ENCODE measurements at regions not wholly inside any gene's neighbourhood (a gene's known extent, or its start where the extent isn't known, plus 50 kb on each side); places are given as distances from the start of the nearest gene placed in this dataset.
"Not testable (repeated sequence)": the region's sequence is repeated elsewhere in the genome, so short reads cannot be mapped to it uniquely, and the experiment has no call there.

- H3K27me3 ChIP-seq (replicated peaks; ENCODE audit: insufficient read depth, low read length) = no peaks in the 10 kb centered on the region
- H3K36me3 ChIP-seq (replicated peaks; ENCODE audit: insufficient read depth, low read length) = no peaks in the 10 kb centered on the region
- peaks cover 9% of the 10 kb centered on the region for H3F3A ChIP-seq (ENCODE audit: insufficient read depth, low read length)
- H3K4me2 ChIP-seq (ENCODE audit: low read depth, low read length) = no peak overlapping the region
- H3K9me3 ChIP-seq (replicated peaks; ENCODE audit: insufficient read depth, low read length) = no peaks in the 10 kb centered on the region
- H3K27ac ChIP-seq (ENCODE audit: low read length) = no peak overlapping the region
- no peak for DNase-seq
- no peaks in the 10 kb centered on the region for H4K20me1 ChIP-seq (ENCODE audit: insufficient read depth, low read length)
- TF ChIP-seq EZH2 (optimal IDR thresholded peaks at IDR 0.05; ENCODE audit: low read depth, low read length) = no peak
- no peak for TF ChIP-seq EZH2phosphoT487 (IDR thresholded peaks at IDR 0.05; ENCODE audit: low read length)
- no peak for TF ChIP-seq CTCF (IDR thresholded peaks at IDR 0.05; ENCODE audit: low read length)
- H3K9ac ChIP-seq (ENCODE audit: low read length) = no peak overlapping the region
- no peaks in the 10 kb centered on the region for H3K79me2 ChIP-seq (ENCODE audit: low read length)
- peaks cover 20% of the 10 kb centered on the region; the same call in 1 of the 2 replicates for H3K4me1 ChIP-seq (ENCODE audit: low read length)
- H3K4me3 ChIP-seq (ENCODE audit: low read length) = no peak overlapping the region
- no peak overlapping the region for H2AFZ ChIP-seq (ENCODE audit: low read length)
- H3K9me2 ChIP-seq (replicated peaks; ENCODE audit: insufficient read depth, low read length) = no peaks in the 10 kb centered on the region
Measured at GRCh38 chr6:126722411-126722810, 382.5 kb downstream of the CENPW start.

DNA sequence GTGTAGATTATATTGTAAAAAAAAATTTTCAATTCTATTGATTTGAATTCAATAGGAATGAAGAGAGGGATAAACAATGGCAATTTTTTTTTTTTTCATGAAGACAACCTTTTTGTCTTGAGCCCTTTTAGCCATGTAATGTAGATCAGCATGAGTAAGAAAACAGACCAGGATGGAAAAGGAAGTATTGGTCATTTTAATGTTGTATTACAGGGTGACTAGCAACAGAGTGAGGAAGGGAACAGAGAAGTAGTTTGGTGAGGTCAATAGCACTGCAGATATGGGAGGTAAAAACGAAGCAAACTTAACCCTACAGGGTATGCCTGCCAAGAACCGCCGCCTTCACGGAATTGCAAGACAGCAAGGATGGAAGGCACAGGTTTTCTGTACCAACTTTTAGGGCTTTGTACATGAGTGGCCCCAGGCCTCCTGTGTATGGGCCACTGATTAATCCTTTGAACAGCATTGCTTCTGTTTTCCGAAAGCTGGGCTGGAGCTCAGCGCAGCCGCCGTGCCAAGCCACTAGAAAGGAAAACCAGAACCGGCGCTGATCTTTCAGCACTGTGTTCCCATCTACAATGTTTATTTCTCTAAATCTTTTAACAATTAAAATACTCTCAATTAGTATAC, 383.7 kb downstream of the CENPW start:
- no peak overlapping the region for H3K9ac ChIP-seq (ENCODE audit: low read length)
- H3K36me3 ChIP-seq (replicated peaks; ENCODE audit: insufficient read depth, low read length) = no peaks in the 10 kb centered on the region
- H3K27me3 ChIP-seq (replicated peaks; ENCODE audit: insufficient read depth, low read length) = no peaks in the 10 kb centered on the region
- peaks cover 4% of the 10 kb centered on the region; the same call in 1 of the 2 replicates for H3F3A ChIP-seq (ENCODE audit: insufficient read depth, low read length)
- no peak for TF ChIP-seq CTCF (IDR thresholded peaks at IDR 0.05; ENCODE audit: low read length)
- H3K9me3 ChIP-seq (replicated peaks; ENCODE audit: insufficient read depth, low read length) = no peaks in the 10 kb centered on the region
- H2AFZ ChIP-seq (ENCODE audit: low read length) = no peak overlapping the region
- no peak overlapping the region for H3K27ac ChIP-seq (ENCODE audit: low read length)
- DNase-seq = no peak
- no peaks in the 10 kb centered on the region for H4K20me1 ChIP-seq (ENCODE audit: insufficient read depth, low read length)
- H3K9me2 ChIP-seq (replicated peaks; ENCODE audit: insufficient read depth, low read length) = no peaks in the 10 kb centered on the region
- H3K79me2 ChIP-seq (ENCODE audit: low read length) = no peaks in the 10 kb centered on the region
- no peak overlapping the region for H3K4me2 ChIP-seq (ENCODE audit: low read depth, low read length)
- peaks cover 11% of the 10 kb centered on the region; the same call in 1 of the 2 replicates for H3K4me1 ChIP-seq (ENCODE audit: low read length)
- H3K4me3 ChIP-seq (ENCODE audit: low read length) = no peak overlapping the region

DNA sequence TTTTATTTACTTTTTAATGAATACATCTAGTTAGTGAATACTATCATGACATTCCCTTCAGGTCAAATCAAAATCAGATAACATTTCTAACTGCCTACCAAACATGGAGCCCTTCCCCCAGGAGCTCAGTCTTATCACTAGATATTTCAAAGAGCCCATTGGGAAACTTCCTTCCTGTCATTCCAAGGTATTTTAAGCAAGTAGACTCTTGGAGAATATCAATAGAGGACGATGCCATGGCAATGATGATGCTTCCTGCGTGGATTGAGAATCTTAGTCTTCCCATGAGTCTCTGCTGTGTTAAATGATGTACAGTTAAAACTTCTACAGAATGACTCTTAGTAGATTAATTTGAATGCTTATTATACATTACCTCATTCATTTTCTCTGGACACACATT, 384.9 kb downstream of the CENPW start:
- Histone ChIP-seq H3K27ac (ENCODE audit: low read length) (no peak overlapping the region), H3K79me2 (ENCODE audit: low read length) (no peaks in the 10 kb centered on the region), H3K9me3 (replicated peaks; ENCODE audit: insufficient read depth, low read length) (no peaks in the 10 kb centered on the region), H3K27me3 (replicated peaks; ENCODE audit: insufficient read depth, low read length) (no peaks in the 10 kb centered on the region), H3K4me3 (ENCODE audit: low read length) (no peak overlapping the region), H3K9me2 (replicated peaks; ENCODE audit: insufficient read depth, low read length) (no peaks in the 10 kb centered on the region), H3K4me2 (ENCODE audit: low read depth, low read length) (no peak overlapping the region), H3K4me1 (ENCODE audit: low read length) (peaks cover 7% of the 10 kb centered on the region; the same call in 1 of the 2 replicates), H4K20me1 (ENCODE audit: insufficient read depth, low read length) (no peaks in the 10 kb centered on the region), H2AFZ (ENCODE audit: low read length) (no peak overlapping the region), H3F3A (ENCODE audit: insufficient read depth, low read length) (no peaks in the 10 kb centered on the region), H3K9ac (ENCODE audit: low read length) (no peak overlapping the region), H3K36me3 (replicated peaks; ENCODE audit: insufficient read depth, low read length) (no peaks in the 10 kb centered on the region)
- no peak for DNase-seq
- TF ChIP-seq CTCF (IDR thresholded peaks at IDR 0.05; ENCODE audit: low read length) (no peak), EZH2 (optimal IDR thresholded peaks at IDR 0.05; ENCODE audit: low read depth, low read length) (no peak), EZH2phosphoT487 (IDR thresholded peaks at IDR 0.05; ENCODE audit: low read length) (no peak)

GRCh38 chr6:126726454-126726853, 386.5 kb downstream of the CENPW start:
- DNase-seq; H3K4me1 ChIP-seq (ENCODE audit: low read length); H3K36me3 ChIP-seq (replicated peaks; ENCODE audit: insufficient read depth, low read length); H3K4me2 ChIP-seq (ENCODE audit: low read depth, low read length); H3K9me2 ChIP-seq (replicated peaks; ENCODE audit: insufficient read depth, low read length); H3F3A ChIP-seq (ENCODE audit: insufficient read depth, low read length); H3K9me3 ChIP-seq (replicated peaks; ENCODE audit: insufficient read depth, low read length); H3K79me2 ChIP-seq (ENCODE audit: low read length); H3K4me3 ChIP-seq (ENCODE audit: low read length); H4K20me1 ChIP-seq (ENCODE audit: insufficient read depth, low read length); H3K27ac ChIP-seq (ENCODE audit: low read length); H2AFZ ChIP-seq (ENCODE audit: low read length); H3K9ac ChIP-seq (ENCODE audit: low read length); H3K27me3 ChIP-seq (replicated peaks; ENCODE audit: insufficient read depth, low read length): not testable (repeated sequence)
